Naive thymus-derived CD8-positive, alpha-beta T cell (primary cell): ENCODE measurements at regions not wholly inside any gene's neighbourhood (a gene's known extent, or its start where the extent isn't known, plus 50 kb on each side); places are given as distances from the start of the nearest gene placed in this dataset.

Experiments
- ATAC-seq, 2 donors: fragments of 150-1000 bp; cut with Tn5 transposase in 1 of 2; sonication (Bioruptor Pico), chemical (Tn5 transposase) in 1 of 2; 1 replicate in 1 of 2; 2 replicates in 1 of 2; pipeline ENCODE4 v1.10.0; 2021; ENCODE audit warnings: mild to moderate bottlenecking in 2 of 2, moderate library complexity in 2 of 2
- POLR2A ChIA-PET: fragments of 350-600 bp; sonication (Branson Sonifier 250); formaldehyde crosslinking; loops from one replicate; lab custom pipeline; 2021; ENCODE audit warnings: antibody characterized with exemption; lab: Charles Lee
- DNase-seq, 10 donors: peaks; one replicate each; pipeline versions ENCODE4 v3.0.0 to v3.0.0-alpha.2; 2020 to 2022
- H3K27ac Mint-ChIP-seq, 10 donors: one replicate each; pipeline ENCODE4 v1.8.0; 2020 to 2022; ENCODE audit warnings: mild to moderate bottlenecking in 10 of 10, mixed read lengths in 10 of 10, moderate library complexity in 4 of 10, inconsistent platforms in 1 of 10
- H3K27me3 Mint-ChIP-seq, 5 donors: one replicate each; pipeline ENCODE4 v1.8.0; 2021 to 2022; ENCODE audit warnings: mixed read lengths in 5 of 5
- H3K36me3 Mint-ChIP-seq, 3 donors: one replicate each; pipeline ENCODE4 v1.8.0; 2020 to 2022; ENCODE audit warnings: mixed read lengths in 3 of 3, mild to moderate bottlenecking in 2 of 3, inconsistent platforms in 1 of 3
- H3K4me1 Mint-ChIP-seq, 4 donors: one replicate each; pipeline ENCODE4 v1.8.0; 2021 to 2022; ENCODE audit warnings: mixed read lengths in 4 of 4
- H3K4me3 Mint-ChIP-seq, 10 donors: one replicate each; pipeline ENCODE4 v1.8.0; 2020 to 2022; ENCODE audit warnings: mild to moderate bottlenecking in 10 of 10, mixed read lengths in 10 of 10, moderate library complexity in 6 of 10, inconsistent platforms in 1 of 10
- H3K9me3 Mint-ChIP-seq, 9 donors: one replicate each; pipeline ENCODE4 v1.8.0; 2020 to 2022; ENCODE audit warnings: mixed read lengths in 9 of 9, mild to moderate bottlenecking in 3 of 9, inconsistent platforms in 1 of 9, moderate library complexity in 1 of 9

DNA sequence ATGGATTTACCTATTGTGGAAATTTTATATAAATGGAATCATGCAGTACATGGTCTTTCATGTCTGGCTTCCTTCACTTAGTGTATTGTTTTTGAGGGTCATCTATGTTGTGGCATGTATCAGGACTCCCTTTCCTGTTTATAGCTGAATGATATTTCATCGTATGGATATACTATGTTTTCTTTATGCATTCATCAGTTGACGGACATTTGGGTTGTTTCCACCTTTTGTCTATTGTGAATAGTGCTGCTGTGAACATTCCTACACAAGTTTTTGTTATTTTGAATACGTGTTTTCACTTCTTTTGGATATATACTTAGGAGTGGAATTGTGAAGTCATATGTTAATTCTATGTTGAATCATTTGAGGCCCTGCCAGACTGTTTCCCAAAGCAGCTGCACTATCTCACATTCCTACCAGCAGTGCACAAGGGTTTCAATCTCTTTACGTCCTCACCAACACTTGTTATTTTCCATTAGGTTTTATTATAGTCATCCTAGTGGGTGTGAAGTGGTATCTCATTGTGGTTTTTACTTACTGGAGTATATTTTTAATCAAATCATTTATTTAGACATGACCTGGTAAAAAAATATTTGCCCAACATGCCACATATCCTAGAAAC lies 262.7 kb downstream of the DLEU7 start:
- no peaks in the 10 kb centered on the region for H3K4me1 Mint-ChIP-seq
- no peak for ATAC-seq
- H3K36me3 Mint-ChIP-seq, result no peaks in the 10 kb centered on the region
- H3K9me3 Mint-ChIP-seq, result no peaks in the 10 kb centered on the region
- H3K27ac Mint-ChIP-seq, result no peak overlapping the region
- peaks cover 0 to 3% (median 2%) of the 10 kb centered on the region in 5 donors for H3K27me3 Mint-ChIP-seq
- POLR2A ChIA-PET, result no interaction called here
- no peak for DNase-seq
- no peak overlapping the region for H3K4me3 Mint-ChIP-seq

DNA sequence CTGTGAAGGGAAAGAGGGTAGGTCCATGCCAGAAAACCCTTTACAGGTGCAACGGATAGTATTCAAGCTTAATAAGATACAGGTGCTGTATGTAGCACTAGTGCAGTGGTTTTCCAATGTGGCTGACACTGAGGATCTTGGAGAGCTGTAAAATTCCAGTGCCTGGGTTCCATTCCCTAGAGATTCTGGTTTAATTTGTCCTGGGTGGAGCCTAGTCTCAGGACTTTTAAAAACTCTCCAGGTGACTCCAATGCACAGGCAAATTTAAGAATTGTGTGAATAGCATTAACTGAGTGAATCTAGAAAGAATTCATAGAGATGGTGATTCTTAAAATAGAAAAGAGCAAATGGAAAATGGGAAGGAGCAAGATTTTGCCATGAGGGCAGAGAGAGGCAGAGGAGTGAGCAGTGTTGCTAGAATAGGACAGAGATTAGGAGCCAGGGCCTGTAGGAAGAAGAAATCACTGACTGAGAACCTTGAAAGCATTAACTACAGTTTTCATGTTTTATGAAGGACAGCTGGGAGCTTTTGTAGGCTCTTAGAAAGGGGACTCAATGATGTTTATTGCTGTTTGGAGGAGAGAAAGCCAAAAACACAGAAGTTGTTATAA lies 261.8 kb downstream of the DLEU7 start:
- Mint-ChIP-seq H3K36me3 (no peaks in the 10 kb centered on the region), H3K4me1 (no peaks in the 10 kb centered on the region), H3K27ac (peak overlapping the region in 1 of 10 donors; percentile 0), H3K4me3 (no peak overlapping the region), H3K9me3 (no peaks in the 10 kb centered on the region), H3K27me3 (peaks cover 0 to 3% (median 2%) of the 10 kb centered on the region in 5 donors)
- DNase-seq, result no peak
- no peak for ATAC-seq
- POLR2A ChIA-PET, result no interaction called here

DNA sequence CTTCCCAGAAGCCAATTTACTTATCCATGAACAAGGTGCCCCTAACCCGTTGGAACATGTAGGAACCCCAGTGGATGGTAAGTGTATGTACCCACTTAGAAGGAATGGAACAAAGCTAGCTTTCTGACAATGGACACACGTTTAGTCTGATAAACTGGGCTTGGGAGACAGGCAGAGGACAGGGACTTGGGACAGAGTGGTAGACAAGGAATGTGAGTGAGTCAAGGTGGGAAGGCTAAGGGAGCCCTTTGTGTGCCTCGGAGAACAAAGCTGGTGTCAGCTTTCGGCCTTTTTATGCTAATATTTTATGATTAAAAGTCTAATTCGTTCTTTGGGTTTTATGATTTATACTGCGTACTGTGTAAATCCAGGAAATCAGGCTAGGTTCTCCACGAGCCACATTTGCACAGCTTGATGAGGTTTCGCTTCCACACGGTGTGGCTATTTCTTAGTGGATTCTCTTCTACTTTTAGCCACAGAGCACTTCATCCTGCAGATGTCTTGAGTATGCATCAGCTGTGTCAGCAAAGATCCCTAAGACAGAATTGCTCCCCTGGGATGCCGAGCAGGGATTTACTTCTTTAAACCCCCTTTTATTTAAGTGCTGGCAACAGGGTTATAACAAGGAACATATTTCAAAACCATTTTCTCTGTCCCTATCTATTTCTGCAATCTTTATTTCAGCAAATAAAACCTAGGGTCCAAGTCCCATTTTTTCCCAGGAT lies 258.5 kb downstream of the DLEU7 start:
- POLR2A ChIA-PET, result interaction anchor here (0.5 kb wide), 1 partner anchor 557 kb away, joined by 5 read pairs; no protein-coding TSS in a partner anchor
- no peaks in the 10 kb centered on the region for H3K9me3 Mint-ChIP-seq
- DNase-seq (no peak), ATAC-seq (no peak)
- peaks cover 0 to 30% (median 2%) of the 10 kb centered on the region in 4 donors for H3K4me1 Mint-ChIP-seq
- peaks cover 0 to 1% (median 0%) of the 10 kb centered on the region in 5 donors for H3K27me3 Mint-ChIP-seq
- no peaks in the 10 kb centered on the region for H3K36me3 Mint-ChIP-seq
- no peak overlapping the region for H3K4me3 Mint-ChIP-seq
- H3K27ac Mint-ChIP-seq, result no peak overlapping the region

DNA sequence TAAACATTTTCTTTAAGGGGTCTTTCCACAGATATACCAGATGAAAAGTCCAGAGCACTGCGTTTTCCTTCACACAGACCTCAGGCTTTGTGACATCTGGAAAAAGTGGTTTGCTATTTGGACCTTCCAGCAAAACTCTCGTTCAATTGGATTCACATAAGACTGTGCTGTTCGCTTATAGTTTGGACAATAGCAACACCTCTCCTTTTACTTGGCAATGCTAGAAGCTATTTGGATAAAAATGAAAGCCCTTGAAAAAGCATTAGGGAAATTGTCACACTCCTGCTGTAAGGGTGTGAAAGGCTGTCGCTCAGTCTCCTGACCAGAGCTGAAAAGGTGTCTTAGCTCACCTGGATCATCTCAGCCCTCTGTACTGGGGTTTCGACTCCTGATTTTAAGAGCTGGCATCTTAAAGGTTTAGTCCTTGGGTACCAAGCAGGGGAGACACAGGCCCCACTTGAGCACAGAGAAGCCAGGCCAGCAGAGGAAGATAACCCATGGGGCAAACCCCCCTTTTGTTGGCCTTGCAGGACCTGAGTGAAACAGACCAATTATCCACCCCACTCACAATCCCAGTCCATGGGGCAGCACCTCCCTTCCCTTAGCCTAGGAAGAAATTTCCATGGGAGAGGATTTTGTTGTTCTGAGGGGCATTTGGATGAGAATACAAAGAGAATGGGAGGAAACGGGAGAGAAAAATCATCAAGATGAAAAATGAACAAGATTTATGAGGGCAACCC lies 257.6 kb downstream of the DLEU7 start:
- peaks cover 0 to 1% (median 0%) of the 10 kb centered on the region in 5 donors for H3K27me3 Mint-ChIP-seq
- H3K9me3 Mint-ChIP-seq, result no peaks in the 10 kb centered on the region
- H3K27ac Mint-ChIP-seq, result no peak overlapping the region
- no peaks in the 10 kb centered on the region for H3K36me3 Mint-ChIP-seq
- DNase-seq, result no peak
- no peak overlapping the region for H3K4me3 Mint-ChIP-seq
- POLR2A ChIA-PET, result no interaction called here
- ATAC-seq, result no peak
- peaks cover 0 to 38% (median 2%) of the 10 kb centered on the region in 4 donors for H3K4me1 Mint-ChIP-seq

DNA sequence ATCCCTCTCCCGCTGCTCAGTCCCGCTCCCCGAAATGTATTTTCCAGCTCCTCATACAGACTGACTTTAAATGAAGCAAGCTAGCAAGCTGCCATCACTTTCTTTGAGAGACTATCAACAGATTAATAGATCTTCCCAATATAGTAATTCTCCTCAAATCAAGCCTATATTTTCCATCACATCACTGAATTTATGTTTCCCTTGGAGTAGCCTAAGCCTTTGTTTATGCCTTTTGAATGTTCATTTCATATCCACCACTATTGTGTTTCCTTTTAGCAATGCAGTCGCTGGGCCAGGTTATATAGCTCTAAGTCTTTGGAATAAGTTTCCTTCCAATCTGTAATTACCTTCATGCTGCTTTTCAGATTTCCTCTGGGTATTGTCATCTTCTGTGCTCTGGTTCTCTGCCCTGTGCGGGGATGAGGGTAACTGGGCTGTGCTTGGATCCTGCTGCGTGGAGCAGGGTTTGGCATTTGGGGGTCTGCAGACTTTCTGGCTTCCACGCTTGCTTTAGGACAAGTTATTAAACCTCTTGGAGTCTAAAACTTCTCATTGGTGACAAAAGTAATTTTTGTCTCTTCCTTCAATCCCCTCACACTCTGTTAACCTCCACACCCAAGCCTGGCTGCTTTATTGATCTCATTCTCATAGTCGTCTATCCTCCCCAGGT lies 256.9 kb downstream of the DLEU7 start:
- POLR2A ChIA-PET, result no interaction called here
- peaks cover 0 to 1% (median 0%) of the 10 kb centered on the region in 5 donors for H3K27me3 Mint-ChIP-seq
- no peak overlapping the region for H3K4me3 Mint-ChIP-seq

DNA sequence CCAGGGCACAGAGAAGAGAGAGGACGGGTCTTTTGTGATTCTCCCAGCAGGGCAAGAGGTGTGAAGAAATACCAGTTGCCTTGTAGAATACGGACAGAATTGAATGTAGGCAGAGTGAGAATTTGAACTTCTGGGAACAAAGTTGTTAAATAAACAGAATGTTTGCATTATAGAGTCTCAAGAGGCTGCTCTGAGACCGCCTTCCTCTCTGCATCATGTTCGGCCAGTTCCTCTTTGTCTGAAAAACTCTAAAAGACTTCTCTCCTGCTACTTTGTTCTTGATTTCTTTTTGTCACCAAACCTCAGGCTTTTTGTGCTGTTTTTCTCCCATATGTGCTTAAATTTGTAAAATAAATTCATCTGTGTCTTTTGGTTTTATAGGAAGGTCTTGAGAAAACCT lies 256.4 kb downstream of the DLEU7 start:
- Mint-ChIP-seq H3K27ac (peak overlapping the region in 1 of 10 donors; percentile 31), H3K27me3 (peaks cover 0 to 1% (median 0%) of the 10 kb centered on the region in 5 donors), H3K4me1 (peaks cover 0 to 42% (median 2%) of the 10 kb centered on the region in 4 donors), H3K9me3 (no peaks in the 10 kb centered on the region), H3K36me3 (no peaks in the 10 kb centered on the region), H3K4me3 (no peak overlapping the region)
- POLR2A ChIA-PET, result no interaction called here
- ATAC-seq (no peak), DNase-seq (no peak)

More for the DNA sequence above, 256.9 kb downstream of the DLEU7 start:
- Mint-ChIP-seq H3K27ac (peak overlapping the region in 1 of 10 donors; percentile 31), H3K36me3 (no peaks in the 10 kb centered on the region), H3K4me1 (peaks cover 0 to 38% (median 2%) of the 10 kb centered on the region in 4 donors), H3K9me3 (no peaks in the 10 kb centered on the region)
- ATAC-seq (no peak), DNase-seq (no peak)

GRCh38 chr13:50587645-50588373 lies 255.7 kb downstream of the DLEU7 start:
- Mint-ChIP-seq H3K4me3 (no peak overlapping the region), H3K27ac (peak overlapping the region in 1 of 10 donors; percentile 31), H3K36me3 (no peaks in the 10 kb centered on the region), H3K9me3 (no peaks in the 10 kb centered on the region), H3K27me3 (peaks cover 0 to 1% (median 0%) of the 10 kb centered on the region in 5 donors), H3K4me1 (peaks cover 2 to 49% (median 5%) of the 10 kb centered on the region in 4 donors)
- POLR2A ChIA-PET, result no interaction called here
- DNase-seq, result no peak
- no peak for ATAC-seq

- H3K9me3 Mint-ChIP-seq, result no peaks in the 10 kb centered on the region
- peaks cover 4 to 57% (median 13%) of the 10 kb centered on the region in 4 donors for H3K4me1 Mint-ChIP-seq
- H3K27ac Mint-ChIP-seq, result peak overlapping the region in 2 of 10 donors; percentile 27 to 41
- POLR2A ChIA-PET, result no interaction called here
- ATAC-seq (no peak), DNase-seq (no peak)
- no peak overlapping the region for H3K4me3 Mint-ChIP-seq
- H3K36me3 Mint-ChIP-seq, result no peaks in the 10 kb centered on the region
- peaks cover 0 to 1% (median 0%) of the 10 kb centered on the region in 5 donors for H3K27me3 Mint-ChIP-seq
Observed at GRCh38 chr13:50588491-50589130, 254.9 kb downstream of the DLEU7 start.

DNA sequence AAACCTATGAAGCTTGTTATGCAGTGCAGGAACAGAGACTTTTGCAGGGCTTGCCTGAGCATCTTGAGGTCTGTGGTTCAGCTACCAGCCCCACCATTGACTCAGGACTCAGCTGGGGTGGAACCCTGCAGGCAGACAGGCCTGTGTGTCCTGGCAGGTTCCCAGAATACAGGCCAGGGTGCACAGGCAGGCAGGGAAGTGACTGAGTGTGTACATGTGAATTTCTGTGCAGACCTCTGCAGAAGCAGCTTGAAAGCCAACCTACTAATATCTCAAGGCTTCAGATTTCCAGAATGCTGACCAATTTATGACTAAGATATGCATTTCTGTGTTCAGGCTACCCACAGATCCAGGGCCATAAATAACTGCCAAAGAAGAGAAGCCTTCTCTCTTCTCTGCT lies 254.4 kb downstream of the DLEU7 start:
- Mint-ChIP-seq H3K27me3 (peaks cover 0 to 1% (median 0%) of the 10 kb centered on the region in 5 donors), H3K27ac (peak overlapping the region in 1 of 10 donors; percentile 49), H3K4me3 (no peak overlapping the region), H3K4me1 (peaks cover 4 to 62% (median 16%) of the 10 kb centered on the region in 4 donors), H3K9me3 (no peaks in the 10 kb centered on the region), H3K36me3 (no peaks in the 10 kb centered on the region)
- DNase-seq (no peak), ATAC-seq (no peak)
- POLR2A ChIA-PET, result no interaction called here

DNA sequence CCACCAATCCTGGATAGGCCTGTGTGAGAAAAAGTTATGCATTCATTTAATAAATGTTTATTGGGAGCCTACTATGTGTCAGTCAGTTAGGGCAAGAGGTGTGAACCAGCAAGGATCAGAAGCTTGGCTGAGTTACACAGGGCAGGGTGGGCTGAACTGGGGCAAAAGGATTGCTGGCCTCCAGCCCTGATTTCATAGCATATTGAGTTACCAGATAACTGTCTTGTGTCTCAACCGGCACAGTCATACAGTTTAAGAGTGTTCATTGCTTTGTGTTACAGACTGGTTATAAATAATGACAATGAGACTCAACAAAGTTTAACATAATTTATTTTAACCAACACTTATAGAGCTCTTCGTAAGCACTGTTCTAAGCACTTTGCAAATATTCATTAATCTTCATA lies 253.8 kb downstream of the DLEU7 start:
- H3K27me3 Mint-ChIP-seq, result no peaks in the 10 kb centered on the region
- H3K4me1 Mint-ChIP-seq, result peaks cover 4 to 66% (median 20%) of the 10 kb centered on the region in 4 donors
- no peaks in the 10 kb centered on the region for H3K9me3 Mint-ChIP-seq
- no peak for DNase-seq
- no peak for ATAC-seq
- H3K27ac Mint-ChIP-seq, result peak overlapping the region in 1 of 10 donors; percentile 49
- POLR2A ChIA-PET, result no interaction called here
- no peaks in the 10 kb centered on the region for H3K36me3 Mint-ChIP-seq
- no peak overlapping the region for H3K4me3 Mint-ChIP-seq

DNA sequence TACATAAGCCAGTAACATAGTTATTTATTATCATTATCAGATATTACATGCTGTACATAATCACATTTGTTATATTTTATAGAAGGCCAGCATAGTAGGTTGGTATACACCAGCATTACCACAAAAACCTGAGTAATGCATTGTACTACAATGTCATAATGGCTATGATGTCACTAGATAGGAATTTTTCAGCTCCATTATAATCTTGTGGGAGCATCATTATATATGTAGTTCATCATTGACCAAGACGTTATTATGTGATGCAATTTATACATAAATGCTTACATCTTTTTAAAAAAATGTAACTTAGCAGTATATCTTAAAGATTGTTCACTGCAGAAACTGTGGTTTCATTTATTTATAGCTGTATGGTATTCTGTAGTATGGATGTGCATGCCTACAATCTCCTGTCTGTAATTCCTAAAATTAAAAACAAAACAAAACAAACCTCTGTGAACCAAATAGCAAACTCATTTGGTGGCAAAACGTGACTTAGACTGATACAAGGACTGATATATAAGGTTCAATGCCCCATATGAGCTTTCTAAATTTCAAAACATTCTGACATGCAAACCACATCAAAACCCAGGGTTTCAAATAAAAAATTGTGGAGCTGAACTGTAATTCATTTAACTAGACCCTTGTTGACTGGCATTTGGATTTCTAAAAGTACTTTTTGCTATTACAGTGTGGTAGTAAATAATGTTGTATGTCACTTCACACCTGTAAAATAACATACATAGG lies 250.9 kb downstream of the DLEU7 start:
- Mint-ChIP-seq H3K4me1 (peaks cover 21 to 84% (median 39%) of the 10 kb centered on the region in 4 donors), H3K36me3 (no peaks in the 10 kb centered on the region), H3K9me3 (no peaks in the 10 kb centered on the region), H3K27ac (peak overlapping the region in 3 of 10 donors; percentile 0 to 89 (median 69)), H3K4me3 (peak overlapping the region in 2 of 10 donors; percentile 10 to 11), H3K27me3 (no peaks in the 10 kb centered on the region)
- DNase-seq, result no peak
- POLR2A ChIA-PET, result no interaction called here
- ATAC-seq, result no peak
